Vagina (tissue), 2 donors: ENCODE measurements at regions not wholly inside any gene's neighbourhood (a gene's known extent, or its start where the extent isn't known, plus 50 kb on each side); places are given as distances from the start of the nearest gene placed in this dataset.

Source experiments
- CTCF ChIP-seq, 3 experiments: fragments of 450-650 bp in 2 of 3; fragments of 200-600 bp in 1 of 3; sonication (generic) in 1 of 3; IDR thresholded peaks; one replicate each; pipeline ENCODE4 v1.5.1; 2017 to 2019; ENCODE audit warnings: antibody characterized with exemption in 3 of 3, mild to moderate bottlenecking in 2 of 3, moderate library complexity in 2 of 3
- POLR2A ChIP-seq, 2 donors: fragments of 450-650 bp; IDR thresholded peaks; one replicate each; pipeline ENCODE4 v1.6.1; 2017; ENCODE audit warnings: antibody characterized with exemption in 2 of 2, mild to moderate bottlenecking in 2 of 2, moderate library complexity in 2 of 2
- POLR2AphosphoS5 ChIP-seq, 2 donors: sonication (generic); formaldehyde crosslinking; IDR thresholded peaks; one replicate each; pipeline ENCODE4 v1.9.0; 2017; ENCODE audit warnings: antibody characterized with exemption in 2 of 2, mild to moderate bottlenecking in 2 of 2, low read depth in 1 of 2; ENCODE audit not compliant: insufficient read depth in 1 of 2

- TF ChIP-seq CTCF (IDR thresholded peaks at IDR 0.05) (no peak), POLR2AphosphoS5 (IDR thresholded peaks at IDR 0.05; ENCODE audit: insufficient read depth in 1 of 2, low read depth in 1 of 2) (no peak), POLR2A (IDR thresholded peaks at IDR 0.05) (no peak)
Observed at GRCh38 chrX:22424122-22424915, 151.6 kb downstream of the CBLL2 start.
